Activated T-helper 1 cell treated with anti-CD3 and anti-CD28 coated beads, Interleukin-12 subunit alpha, Interleukin-12 subunit beta, Interleukin-2, Interleukin-4 antibody, amounts not matched to agents 30 ng/mL and 10 ng/mL and 1 ng/mL, durations not matched to agents 14 hours and 24 hours and 36 hours (primary cell): ENCODE measurements at regions not wholly inside any gene's neighbourhood (a gene's known extent, or its start where the extent isn't known, plus 50 kb on each side); places are given as distances from the start of the nearest gene placed in this dataset.

ENCODE experiments used
- DNase-seq: peaks from one replicate; pipeline ENCODE4 v3.0.0; 2021; ENCODE audit warnings: low spot score
- H3K27ac Mint-ChIP-seq: one replicate; pipeline ENCODE4 v1.8.0; 2021; ENCODE audit warnings: mild to moderate bottlenecking, mixed read lengths
- H3K27me3 Mint-ChIP-seq: one replicate; pipeline ENCODE4 v1.8.0; 2022; ENCODE audit warnings: mild to moderate bottlenecking, moderate library complexity, mixed read lengths; ENCODE audit not compliant: insufficient read depth
- H3K36me3 Mint-ChIP-seq: one replicate; pipeline ENCODE4 v1.8.0; 2021; ENCODE audit warnings: low read depth, mixed read lengths
- H3K4me1 Mint-ChIP-seq: one replicate; pipeline ENCODE4 v1.8.0; 2021; ENCODE audit warnings: low read depth, mixed read lengths
- H3K4me3 Mint-ChIP-seq: one replicate; pipeline ENCODE4 v1.8.0; 2021; ENCODE audit warnings: mild to moderate bottlenecking, moderate library complexity, mixed read lengths
- H3K9me3 Mint-ChIP-seq: one replicate; pipeline ENCODE4 v1.8.0; 2021; ENCODE audit warnings: mixed read lengths
- intact Hi-C: fragments of 100-400 bp; cut with micrococcal nuclease; formaldehyde crosslinking; loops from one replicate; pipeline ENCODE4 v1.15.1; 2024

GRCh38 chr9:74277532-74277931, 219.6 kb upstream of the RORB start:
- H3K27me3 Mint-ChIP-seq, result peaks cover 2% of the 10 kb centered on the region
- H3K9me3 Mint-ChIP-seq, result no peaks in the 10 kb centered on the region
- H3K4me1 Mint-ChIP-seq, result peaks cover 34% of the 10 kb centered on the region
- peak overlapping the region; percentile 20 for H3K4me3 Mint-ChIP-seq
- intact Hi-C loops, result no loop called here
- DNase-seq, result peak; percentile 69
- peak overlapping the region; percentile 64 for H3K27ac Mint-ChIP-seq
- H3K36me3 Mint-ChIP-seq, result peaks cover 3% of the 10 kb centered on the region

GRCh38 chr9:74281674-74282073, 215.5 kb upstream of the RORB start:
- H3K4me3 Mint-ChIP-seq, result no peak overlapping the region
- H3K27me3 Mint-ChIP-seq, result no peaks in the 10 kb centered on the region
- intact Hi-C loops, result no loop called here
- H3K4me1 Mint-ChIP-seq, result peaks cover 36% of the 10 kb centered on the region
- H3K27ac Mint-ChIP-seq, result no peak overlapping the region
- H3K36me3 Mint-ChIP-seq, result peaks cover 3% of the 10 kb centered on the region
- no peak for DNase-seq
- H3K9me3 Mint-ChIP-seq, result no peaks in the 10 kb centered on the region

- Mint-ChIP-seq H3K36me3 (peaks cover 3% of the 10 kb centered on the region), H3K9me3 (no peaks in the 10 kb centered on the region), H3K4me1 (peaks cover 26% of the 10 kb centered on the region), H3K27me3 (peaks cover 2% of the 10 kb centered on the region), H3K4me3 (no peak overlapping the region), H3K27ac (no peak overlapping the region)
- intact Hi-C loops, result no loop called here
- no peak for DNase-seq
Observed at GRCh38 chr9:74282526-74283253, 214.4 kb upstream of the RORB start.

GRCh38 chr9:74284581-74285450, 212.3 kb upstream of the RORB start:
- DNase-seq, result no peak
- Mint-ChIP-seq H3K27ac (no peak overlapping the region), H3K36me3 (no peaks in the 10 kb centered on the region), H3K9me3 (no peaks in the 10 kb centered on the region), H3K27me3 (peaks cover 5% of the 10 kb centered on the region), H3K4me1 (peaks cover 19% of the 10 kb centered on the region), H3K4me3 (no peak overlapping the region)
- intact Hi-C loops, result no loop called here

- Mint-ChIP-seq H3K27ac (no peak overlapping the region), H3K4me3 (no peak overlapping the region), H3K36me3 (no peaks in the 10 kb centered on the region), H3K27me3 (peaks cover 3% of the 10 kb centered on the region), H3K4me1 (no peaks in the 10 kb centered on the region), H3K9me3 (no peaks in the 10 kb centered on the region)
- intact Hi-C loops, result no loop called here
- no peak for DNase-seq
Observed at GRCh38 chr9:74293479-74293878, 203.7 kb upstream of the RORB start.

- no peak overlapping the region for H3K27ac Mint-ChIP-seq
- intact Hi-C loops, result loop anchor here (10.0 kb wide), 1 partner anchor 271 kb away; no protein-coding TSS in a partner anchor
- H3K4me1 Mint-ChIP-seq, result no peaks in the 10 kb centered on the region
- DNase-seq, result no peak
- no peaks in the 10 kb centered on the region for H3K36me3 Mint-ChIP-seq
- no peaks in the 10 kb centered on the region for H3K9me3 Mint-ChIP-seq
- H3K27me3 Mint-ChIP-seq, result no peaks in the 10 kb centered on the region
- H3K4me3 Mint-ChIP-seq, result no peak overlapping the region
Observed at GRCh38 chr9:74303945-74304344, 193.2 kb upstream of the RORB start.

GRCh38 chr9:74304598-74304997, 192.5 kb upstream of the RORB start:
- no peak for DNase-seq
- H3K4me1 Mint-ChIP-seq, result no peaks in the 10 kb centered on the region
- no peaks in the 10 kb centered on the region for H3K9me3 Mint-ChIP-seq
- H3K36me3 Mint-ChIP-seq, result no peaks in the 10 kb centered on the region
- no peaks in the 10 kb centered on the region for H3K27me3 Mint-ChIP-seq
- H3K4me3 Mint-ChIP-seq, result no peak overlapping the region
- no peak overlapping the region for H3K27ac Mint-ChIP-seq
- intact Hi-C loops, result loop anchor here (10.0 kb wide), 1 partner anchor 270 kb away; no protein-coding TSS in a partner anchor

- no peak overlapping the region for H3K27ac Mint-ChIP-seq
- intact Hi-C loops, result loop anchor here (10.0 kb wide), 1 partner anchor 265 kb away; no protein-coding TSS in a partner anchor
- no peaks in the 10 kb centered on the region for H3K4me1 Mint-ChIP-seq
- DNase-seq, result no peak
- no peaks in the 10 kb centered on the region for H3K9me3 Mint-ChIP-seq
- no peaks in the 10 kb centered on the region for H3K36me3 Mint-ChIP-seq
- H3K27me3 Mint-ChIP-seq, result no peaks in the 10 kb centered on the region
- H3K4me3 Mint-ChIP-seq, result no peak overlapping the region
Observed at GRCh38 chr9:74309654-74310053, 187.5 kb upstream of the RORB start.

GRCh38 chr9:74317235-74317634, 179.9 kb upstream of the RORB start:
- intact Hi-C loops, result no loop called here
- no peak for DNase-seq
- H3K4me1 Mint-ChIP-seq, result peaks cover 5% of the 10 kb centered on the region
- H3K4me3 Mint-ChIP-seq, result no peak overlapping the region
- no peak overlapping the region for H3K27ac Mint-ChIP-seq
- peaks cover 2% of the 10 kb centered on the region for H3K27me3 Mint-ChIP-seq
- H3K36me3 Mint-ChIP-seq, result no peaks in the 10 kb centered on the region
- H3K9me3 Mint-ChIP-seq, result peaks cover 7% of the 10 kb centered on the region

- peaks cover 2% of the 10 kb centered on the region for H3K36me3 Mint-ChIP-seq
- no peak overlapping the region for H3K27ac Mint-ChIP-seq
- no peak overlapping the region for H3K4me3 Mint-ChIP-seq
- H3K27me3 Mint-ChIP-seq, result peaks cover 2% of the 10 kb centered on the region
- intact Hi-C loops, result loop anchor here (10.0 kb wide), 1 partner anchor 77 kb away; no protein-coding TSS in a partner anchor
- peaks cover 19% of the 10 kb centered on the region for H3K4me1 Mint-ChIP-seq
- H3K9me3 Mint-ChIP-seq, result peaks cover 11% of the 10 kb centered on the region
- DNase-seq, result no peak
Observed at GRCh38 chr9:74321396-74321795, 175.7 kb upstream of the RORB start.

- intact Hi-C loops, result loop anchor here (10.0 kb wide), 1 partner anchor 78 kb away; no protein-coding TSS in a partner anchor
- Mint-ChIP-seq H3K27ac (peak overlapping the region; percentile 77), H3K9me3 (peaks cover 11% of the 10 kb centered on the region), H3K4me1 (peaks cover 19% of the 10 kb centered on the region), H3K4me3 (peak overlapping the region; percentile 77), H3K27me3 (peaks cover 2% of the 10 kb centered on the region), H3K36me3 (peaks cover 2% of the 10 kb centered on the region)
- DNase-seq, result no peak
Observed at GRCh38 chr9:74322661-74323314, 174.3 kb upstream of the RORB start.

- Mint-ChIP-seq H3K27ac (no peak overlapping the region), H3K4me1 (peaks cover 40% of the 10 kb centered on the region), H3K4me3 (no peak overlapping the region), H3K27me3 (peaks cover 2% of the 10 kb centered on the region), H3K36me3 (peaks cover 3% of the 10 kb centered on the region), H3K9me3 (peaks cover 3% of the 10 kb centered on the region)
- no peak for DNase-seq
- intact Hi-C loops, result loop anchor here (10.0 kb wide), 1 partner anchor 164 kb away; the partner anchor contains the start of gene RORB
Observed at GRCh38 chr9:74330487-74331214, 166.5 kb upstream of the RORB start.
